ENCODE measurements at regions not wholly inside any gene's neighbourhood (a gene's known extent, or its start where the extent isn't known, plus 50 kb on each side); places are given as distances from the start of the nearest gene placed in this dataset.

DNA sequence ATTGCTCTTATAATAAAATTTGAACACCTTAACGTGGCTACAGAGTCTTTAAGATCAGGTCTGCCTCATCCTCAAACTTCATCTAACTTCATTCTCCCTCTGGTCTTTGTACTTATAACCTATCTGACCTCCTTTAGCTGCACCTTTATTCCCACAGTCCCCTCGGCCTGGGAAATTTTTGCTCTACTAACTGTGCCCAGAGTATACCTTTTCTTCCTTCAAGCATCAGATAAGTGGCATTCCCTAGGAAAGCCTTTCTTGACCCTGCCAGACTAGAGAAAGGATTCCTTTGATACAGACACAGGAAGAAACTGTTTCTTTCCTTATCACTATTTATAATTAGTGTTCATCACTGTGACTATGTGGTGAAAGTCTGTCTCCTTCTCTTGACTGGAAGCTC is 79.2 kb upstream of the RPRM start:
- WGBS, 2 experiments (ENCODE audit: extremely low coverage in 1 of 2, insufficient coverage in 1 of 2, insufficient read length in 1 of 2, insufficient replicate concordance in 2 of 2, low coverage in 1 of 2, low lambda C conversion rate in 2 of 2, missing lambda C conversion rate in 1 of 2) = 73% methylated on average over 2 of the region's 2 CpGs; no CpG with 5 or more reads in 1 of the 2 experiments
- H3K9ac ChIP-seq (replicated peaks in 1 of 4; ENCODE audit: extremely low read depth in 1 of 4, low read depth in 3 of 4, low read length in 3 of 4) = no peak overlapping the region
- no peak for FAIRE-seq

More for the DNA sequence above, 79.2 kb upstream of the RPRM start:
- Histone ChIP-seq H3K79me2 (ENCODE audit: control insufficient read depth in 1 of 2, insufficient read depth in 2 of 2, low read length in 2 of 2) (no peaks in the 10 kb centered on the region), H3K56ac (replicated peaks; ENCODE audit: insufficient read length, low read depth, low read length) (no peak overlapping the region), H3K4me3 (ENCODE audit: extremely low read depth in 1 of 4, insufficient read depth in 2 of 4, low read depth in 3 of 4, low read length in 4 of 4) (no peak overlapping the region), H4K91ac (replicated peaks; ENCODE audit: insufficient read length, low read length) (no peak overlapping the region), H2AK5ac (ENCODE audit: low read depth, low read length) (no peak overlapping the region), H3K4me1 (replicated peaks in 1 of 4; ENCODE audit: control insufficient read depth in 3 of 4, insufficient read depth in 4 of 4, low read length in 3 of 4) (no peaks in the 10 kb centered on the region), H2AFZ (ENCODE audit: low read length) (no peak overlapping the region), H3K23ac (ENCODE audit: insufficient read length) (no peak overlapping the region), H3K18ac (ENCODE audit: extremely low read depth, low read length) (no peak overlapping the region), H2BK15ac (ENCODE audit: low read length) (no peak overlapping the region), H2BK5ac (ENCODE audit: low read depth, low read length) (no peak overlapping the region), H3K9me3 (ENCODE audit: insufficient read depth in 2 of 2, low read depth in 1 of 2, low read length in 1 of 2) (no peaks in the 10 kb centered on the region), H4K20me1 (replicated peaks in 1 of 2; ENCODE audit: control insufficient read depth in 1 of 2, insufficient read depth in 2 of 2, low read length in 2 of 2) (no peaks in the 10 kb centered on the region), H3K4me2 (ENCODE audit: insufficient read depth in 1 of 2, low read depth in 2 of 2, low read length in 2 of 2) (no peak overlapping the region), H3K79me1 (ENCODE audit: low read depth, low read length) (no peaks in the 10 kb centered on the region), H4K8ac (ENCODE audit: extremely low read depth, insufficient read depth, low read length) (no peak overlapping the region), H2BK120ac (replicated peaks; ENCODE audit: low read depth, low read length) (no peak overlapping the region), H3K27me3 (replicated peaks in 1 of 4; ENCODE audit: control insufficient read depth in 3 of 4, extremely low read depth in 1 of 4, insufficient read depth in 3 of 4, low read length in 3 of 4) (no peaks in the 10 kb centered on the region), H3K23me2 (ENCODE audit: low read depth, low read length) (peaks cover 2% of the 10 kb centered on the region; the same call in 1 of the 2 replicates), H3K14ac (ENCODE audit: insufficient read length) (no peak overlapping the region), H3K4ac (replicated peaks; ENCODE audit: insufficient read length, low read depth, low read length) (no peak overlapping the region), H3K36me3 (ENCODE audit: control insufficient read depth in 2 of 4, insufficient read depth in 4 of 4, low read length in 3 of 4) (no peaks in the 10 kb centered on the region), H4K5ac (ENCODE audit: insufficient read length, low read depth, low read length) (no peak overlapping the region), H3K27ac (ENCODE audit: low read depth, low read length) (no peak overlapping the region), H2BK12ac (ENCODE audit: low read depth, low read length) (no peak overlapping the region), H2BK20ac (ENCODE audit: low read length) (no peak overlapping the region)
- POLR2A ChIA-PET (ENCODE audit: partially characterized antibody) = no interaction called here
- no peak for DNase-seq (ENCODE audit: low read depth in 1 of 2, low spot score in 2 of 2)
- TF ChIP-seq TEAD4 (IDR thresholded peaks at IDR 0.05; ENCODE audit: low read depth, low read length) = no peak
- TF ChIP-seq NRF1 (IDR thresholded peaks at IDR 0.05; ENCODE audit: low read depth, low read length) = no peak
- TF ChIP-seq NANOG (IDR thresholded peaks at IDR 0.05; ENCODE audit: insufficient read depth, low read depth, low read length, poor library complexity, severe bottlenecking) = no peak
- TF ChIP-seq, protein P1, sequence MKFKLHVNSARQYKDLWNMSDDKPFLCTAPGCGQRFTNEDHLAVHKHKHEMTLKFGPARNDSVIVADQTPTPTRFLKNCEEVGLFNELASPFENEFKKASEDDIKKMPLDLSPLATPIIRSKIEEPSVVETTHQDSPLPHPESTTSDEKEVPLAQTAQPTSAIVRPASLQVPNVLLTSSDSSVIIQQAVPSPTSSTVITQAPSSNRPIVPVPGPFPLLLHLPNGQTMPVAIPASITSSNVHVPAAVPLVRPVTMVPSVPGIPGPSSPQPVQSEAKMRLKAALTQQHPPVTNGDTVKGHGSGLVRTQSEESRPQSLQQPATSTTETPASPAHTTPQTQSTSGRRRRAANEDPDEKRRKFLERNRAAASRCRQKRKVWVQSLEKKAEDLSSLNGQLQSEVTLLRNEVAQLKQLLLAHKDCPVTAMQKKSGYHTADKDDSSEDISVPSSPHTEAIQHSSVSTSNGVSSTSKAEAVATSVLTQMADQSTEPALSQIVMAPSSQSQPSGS (IDR thresholded peaks at IDR 0.05; ENCODE audit: low read length) = no peak
- no peak for TF ChIP-seq POU5F1 (IDR thresholded peaks at IDR 0.05; ENCODE audit: low read depth, low read length)
- TF ChIP-seq TCF12 (IDR thresholded peaks at IDR 0.05; ENCODE audit: low read depth, low read length) = no peak
- no peak for TF ChIP-seq YY1 (IDR thresholded peaks at IDR 0.05; ENCODE audit: low read depth, low read length)
- no peak for TF ChIP-seq KDM5A (IDR thresholded peaks at IDR 0.05; ENCODE audit: low read length)
- no peak for TF ChIP-seq GTF2F1 (IDR thresholded peaks at IDR 0.05; ENCODE audit: borderline replicate concordance, low read depth, low read length)
- CTCF ChIA-PET (ENCODE audit: partially characterized antibody) = interaction anchor here (0.6 to 1.4 kb wide), 3 partner anchors 18 to 1767 kb away, joined by 3 to 7 read pairs (median 5); no protein-coding TSS in a partner anchor
